ENCODE measurements at regions not wholly inside any gene's neighbourhood (a gene's known extent, or its start where the extent isn't known, plus 50 kb on each side); places are given as distances from the start of the nearest gene placed in this dataset.

DNA sequence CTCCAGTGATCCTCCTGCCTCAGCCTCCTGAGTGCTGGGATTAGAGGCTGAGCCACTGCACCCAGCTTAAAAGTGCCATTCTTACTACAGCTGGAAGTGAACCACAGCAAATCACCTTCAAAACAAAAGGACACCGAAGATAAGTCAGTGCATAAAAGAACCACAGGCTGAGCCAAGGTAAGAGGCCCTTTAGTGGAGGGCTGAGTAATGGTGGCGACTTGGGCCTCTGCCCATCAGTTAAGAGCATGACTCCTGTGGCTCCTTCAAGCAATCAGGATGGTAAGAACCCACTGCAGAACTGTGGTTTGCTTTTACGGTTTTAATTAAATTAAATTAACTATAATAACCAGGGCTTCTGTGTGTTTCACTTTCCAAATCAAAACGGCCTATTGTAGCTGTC lies 75.1 kb downstream of the CTAGE1 start:
- in situ Hi-C loops (cut with MboI; ENCODE audit: low sequenced_read_pairs in 4 of 4) (loop anchor here in 1 of 4 donors (25.0 kb wide), 1 partner anchor 95 kb away; no protein-coding TSS in a partner anchor), intact Hi-C loops (cut with DNase I; ENCODE audit: low total_unique reads) (loop anchor here (10.0 kb wide), 1 partner anchor 68 kb away; no protein-coding TSS in a partner anchor)
- no peak for ATAC-seq
- no peak for TF ChIP-seq POLR2A (IDR thresholded peaks at IDR 0.05)
- TF ChIP-seq, protein P1, sequence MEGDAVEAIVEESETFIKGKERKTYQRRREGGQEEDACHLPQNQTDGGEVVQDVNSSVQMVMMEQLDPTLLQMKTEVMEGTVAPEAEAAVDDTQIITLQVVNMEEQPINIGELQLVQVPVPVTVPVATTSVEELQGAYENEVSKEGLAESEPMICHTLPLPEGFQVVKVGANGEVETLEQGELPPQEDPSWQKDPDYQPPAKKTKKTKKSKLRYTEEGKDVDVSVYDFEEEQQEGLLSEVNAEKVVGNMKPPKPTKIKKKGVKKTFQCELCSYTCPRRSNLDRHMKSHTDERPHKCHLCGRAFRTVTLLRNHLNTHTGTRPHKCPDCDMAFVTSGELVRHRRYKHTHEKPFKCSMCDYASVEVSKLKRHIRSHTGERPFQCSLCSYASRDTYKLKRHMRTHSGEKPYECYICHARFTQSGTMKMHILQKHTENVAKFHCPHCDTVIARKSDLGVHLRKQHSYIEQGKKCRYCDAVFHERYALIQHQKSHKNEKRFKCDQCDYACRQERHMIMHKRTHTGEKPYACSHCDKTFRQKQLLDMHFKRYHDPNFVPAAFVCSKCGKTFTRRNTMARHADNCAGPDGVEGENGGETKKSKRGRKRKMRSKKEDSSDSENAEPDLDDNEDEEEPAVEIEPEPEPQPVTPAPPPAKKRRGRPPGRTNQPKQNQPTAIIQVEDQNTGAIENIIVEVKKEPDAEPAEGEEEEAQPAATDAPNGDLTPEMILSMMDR (IDR thresholded peaks at IDR 0.05 in 4 of 5, conservative IDR thresholded peaks at IDR 0.05 in 1 of 5) = no peak
- DNase-seq = no peak
- Histone ChIP-seq H3K36me3 (no peaks in the 10 kb centered on the region), H3K27me3 (peaks cover 0 to 10% (median 8%) of the 10 kb centered on the region in 3 donors), H3K27ac (no peak overlapping the region), H3K4me3 (no peak overlapping the region), H3K9me3 (no peaks in the 10 kb centered on the region), H3K4me1 (peaks cover 0 to 9% of the 10 kb centered on the region in 2 donors)

- intact Hi-C loops (cut with DNase I; ENCODE audit: low total_unique reads) (loop anchor here (10.0 kb wide), 1 partner anchor 66 kb away; no protein-coding TSS in a partner anchor), in situ Hi-C loops (cut with MboI; ENCODE audit: low sequenced_read_pairs in 4 of 4) (loop anchor here in 1 of 4 donors (25.0 kb wide), 1 partner anchor 97 kb away; no protein-coding TSS in a partner anchor)
- no peak overlapping the region for H3K4me3 ChIP-seq
- no peaks in the 10 kb centered on the region for H3K9me3 ChIP-seq
- no peak for DNase-seq
- TF ChIP-seq, protein P1 (IDR thresholded peaks at IDR 0.05 in 4 of 5, conservative IDR thresholded peaks at IDR 0.05 in 1 of 5) = no peak
- no peak for TF ChIP-seq POLR2A (IDR thresholded peaks at IDR 0.05)
- no peak overlapping the region for H3K27ac ChIP-seq
- no peak for ATAC-seq
- H3K36me3 ChIP-seq = no peaks in the 10 kb centered on the region
- no peaks in the 10 kb centered on the region for H3K27me3 ChIP-seq
- no peaks in the 10 kb centered on the region for H3K4me1 ChIP-seq
Observed at GRCh38 chr18:22340331-22340730, 77.4 kb downstream of the CTAGE1 start.

DNA sequence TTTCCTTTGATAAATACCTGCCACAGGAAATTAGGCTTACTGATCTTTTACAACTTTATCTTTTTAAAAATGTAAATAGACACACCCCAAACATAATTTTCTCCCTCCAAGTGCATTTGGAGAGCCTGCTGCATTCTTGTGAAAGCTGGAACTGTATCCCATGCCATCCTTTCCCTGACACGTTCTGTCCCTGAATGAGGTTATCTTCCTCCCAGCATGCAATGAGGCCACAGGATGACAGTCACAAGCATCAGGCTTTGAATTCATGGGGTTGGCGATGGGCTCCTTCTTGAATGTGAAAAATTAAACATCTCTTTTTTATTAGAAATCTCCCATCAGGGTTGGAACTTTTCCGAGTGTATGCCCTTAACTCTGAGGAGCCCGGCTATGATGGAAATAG lies 77.8 kb downstream of the CTAGE1 start:
- ATAC-seq = no peak

DNA sequence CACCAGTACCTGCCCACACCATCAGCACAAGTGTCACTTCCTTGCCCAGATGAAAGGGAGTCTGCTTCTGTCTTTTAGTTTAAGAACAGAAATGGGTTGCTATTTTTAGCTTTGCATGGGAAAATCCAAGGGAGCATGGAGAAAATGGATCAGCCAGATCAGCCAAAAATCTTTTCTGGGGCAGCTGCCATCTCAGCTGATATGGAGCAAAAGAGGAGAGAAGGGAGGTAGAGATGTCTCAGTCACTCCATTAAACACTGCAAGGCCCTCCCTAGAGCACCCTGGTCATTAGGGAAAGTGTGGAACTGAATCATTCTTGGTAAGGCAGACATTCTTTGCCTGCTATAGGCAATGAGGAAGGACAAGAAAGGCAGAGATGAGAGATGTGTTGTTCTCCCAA lies 79.9 kb downstream of the CTAGE1 start:
- intact Hi-C loops (cut with DNase I; ENCODE audit: low total_unique reads) (loop anchor here (10.0 kb wide), 1 partner anchor 97 kb away; no protein-coding TSS in a partner anchor), in situ Hi-C loops (cut with MboI; ENCODE audit: low sequenced_read_pairs in 4 of 4) (loop anchor here in 1 of 4 donors (25.0 kb wide), 1 partner anchor 99 kb away; no protein-coding TSS in a partner anchor)
- no peaks in the 10 kb centered on the region for H3K27me3 ChIP-seq
- H3K4me1 ChIP-seq = no peaks in the 10 kb centered on the region
- no peak for TF ChIP-seq POLR2A (IDR thresholded peaks at IDR 0.05)
- TF ChIP-seq, protein P1 (IDR thresholded peaks at IDR 0.05 in 4 of 5, conservative IDR thresholded peaks at IDR 0.05 in 1 of 5) = no peak
- no peak overlapping the region for H3K4me3 ChIP-seq
- ATAC-seq (no peak), DNase-seq (no peak)
- H3K36me3 ChIP-seq = no peaks in the 10 kb centered on the region
- peak overlapping the region in 3 of 4 donors; percentile 26 to 39 (median 38) for H3K27ac ChIP-seq
- no peaks in the 10 kb centered on the region for H3K9me3 ChIP-seq

More for the DNA sequence above, 77.8 kb downstream of the CTAGE1 start:
- Histone ChIP-seq H3K4me1 (no peaks in the 10 kb centered on the region), H3K9me3 (no peaks in the 10 kb centered on the region), H3K27me3 (no peaks in the 10 kb centered on the region), H3K36me3 (no peaks in the 10 kb centered on the region), H3K27ac (no peak overlapping the region), H3K4me3 (no peak overlapping the region)
- in situ Hi-C loops (cut with MboI; ENCODE audit: low sequenced_read_pairs in 4 of 4) (loop anchor here in 1 of 4 donors (25.0 kb wide), 1 partner anchor 97 kb away; no protein-coding TSS in a partner anchor), intact Hi-C loops (cut with DNase I; ENCODE audit: low total_unique reads) (loop anchor here (10.0 kb wide), 2 partner anchors 65 to 95 kb away; no protein-coding TSS in a partner anchor)
- TF ChIP-seq, protein P1 (IDR thresholded peaks at IDR 0.05 in 4 of 5, conservative IDR thresholded peaks at IDR 0.05 in 1 of 5) = no peak
- TF ChIP-seq POLR2A (IDR thresholded peaks at IDR 0.05) = no peak
- no peak for DNase-seq
